ENCODE measurements at regions not wholly inside any gene's neighbourhood (a gene's known extent, or its start where the extent isn't known, plus 50 kb on each side); places are given as distances from the start of the nearest gene placed in this dataset.
"Not testable (repeated sequence)": the region's sequence is repeated elsewhere in the genome, so short reads cannot be mapped to it uniquely, and the experiment has no call there.

DNA sequence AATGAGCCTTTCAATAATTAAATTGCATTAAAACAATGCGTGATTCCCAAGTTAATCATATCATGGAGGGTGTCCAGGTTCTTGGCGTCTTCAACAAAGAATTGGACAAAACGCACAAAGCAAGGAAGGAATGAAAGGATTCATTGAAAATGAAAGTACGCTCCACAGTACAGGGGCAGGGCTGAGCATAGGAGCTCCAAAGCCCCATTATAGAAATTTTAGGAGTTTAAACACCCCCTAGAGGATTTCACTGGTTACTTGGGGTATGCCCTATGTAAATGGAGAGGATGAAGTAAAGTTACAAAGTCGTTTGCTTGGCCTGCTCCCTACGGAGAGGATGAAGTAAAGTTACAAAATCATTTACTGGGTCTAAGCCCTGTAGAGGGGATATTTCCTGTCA, 1910.4 kb downstream of the C4orf33 start:
- 82 to 93% methylated on average over 6 of the region's 6 CpGs for WGBS, 2 donors
- no peaks in the 10 kb centered on the region for H3K9me3 ChIP-seq
- intact Hi-C loops (cut with DNase I; ENCODE audit: low total_unique reads), result no loop called here
- no peak overlapping the region for H3K4me3 ChIP-seq
- H3K27me3 ChIP-seq, result no peaks in the 10 kb centered on the region
- H3K4me1 ChIP-seq, result no peaks in the 10 kb centered on the region
- no peak for DNase-seq
- H3K27ac ChIP-seq, result no peak overlapping the region
- no peaks in the 10 kb centered on the region for H3K36me3 ChIP-seq (ENCODE audit: low read depth, missing control alignments)
- no peak for TF ChIP-seq POLR2A (IDR thresholded peaks at IDR 0.05)
- no peak for TF ChIP-seq CTCF (IDR thresholded peaks at IDR 0.05)

DNA sequence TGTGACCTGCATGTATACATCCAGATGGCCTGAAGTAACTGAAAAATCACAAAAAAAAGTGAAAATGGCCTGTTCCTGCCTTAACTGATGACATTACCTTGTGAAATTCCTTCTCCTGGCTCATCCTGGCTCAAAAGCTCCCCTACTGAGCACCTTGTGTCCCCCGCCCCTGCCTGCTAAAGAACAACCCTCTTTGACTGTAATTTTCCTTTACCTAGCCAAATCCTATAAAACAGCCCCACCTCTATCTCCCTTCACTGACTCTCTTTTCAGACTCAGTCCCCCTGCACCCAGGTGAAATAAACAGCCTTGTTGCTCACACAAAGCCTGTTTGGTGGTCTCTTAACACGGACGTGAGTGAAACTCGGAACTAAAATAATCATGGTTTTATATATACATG, 1916.0 kb downstream of the C4orf33 start:
- H3K27ac ChIP-seq; H3K27me3 ChIP-seq; DNase-seq; H3K9me3 ChIP-seq; H3K4me1 ChIP-seq; H3K36me3 ChIP-seq (ENCODE audit: low read depth, missing control alignments); intact Hi-C loops (cut with DNase I; ENCODE audit: low total_unique reads); H3K4me3 ChIP-seq: not testable (repeated sequence)
- WGBS, 2 donors, result 91 to 94% methylated on average over 4 of the region's 4 CpGs

- H3K4me1 ChIP-seq, result no peaks in the 10 kb centered on the region
- 61 to 66% methylated on average over 1 of the region's 1 CpG for WGBS, 2 donors
- no peak overlapping the region for H3K27ac ChIP-seq
- H3K4me3 ChIP-seq, result no peak overlapping the region
- H3K27me3 ChIP-seq, result no peaks in the 10 kb centered on the region
- intact Hi-C loops (cut with DNase I; ENCODE audit: low total_unique reads), result no loop called here
- no peak for DNase-seq
- no peaks in the 10 kb centered on the region for H3K9me3 ChIP-seq
- TF ChIP-seq CTCF (IDR thresholded peaks at IDR 0.05) (no peak), POLR2A (IDR thresholded peaks at IDR 0.05) (no peak)
- no peaks in the 10 kb centered on the region for H3K36me3 ChIP-seq (ENCODE audit: low read depth, missing control alignments)
Measured at GRCh38 chr4:131013226-131013625, 1917.3 kb downstream of the C4orf33 start.

- Histone ChIP-seq H3K27ac (no peak overlapping the region), H3K4me3 (no peak overlapping the region), H3K27me3 (no peaks in the 10 kb centered on the region), H3K9me3 (no peaks in the 10 kb centered on the region), H3K36me3 (ENCODE audit: low read depth, missing control alignments) (no peaks in the 10 kb centered on the region), H3K4me1 (no peaks in the 10 kb centered on the region)
- no peak for DNase-seq
- TF ChIP-seq CTCF (IDR thresholded peaks at IDR 0.05) (no peak), POLR2A (IDR thresholded peaks at IDR 0.05) (no peak)
- WGBS, 2 donors, result 79 to 85% methylated on average over 9 of the region's 9 CpGs
- intact Hi-C loops (cut with DNase I; ENCODE audit: low total_unique reads), result no loop called here
Measured at GRCh38 chr4:131026771-131027170, 1930.8 kb downstream of the C4orf33 start.

- no peak for DNase-seq
- no peak overlapping the region for H3K4me3 ChIP-seq
- no peaks in the 10 kb centered on the region for H3K4me1 ChIP-seq
- intact Hi-C loops (cut with DNase I; ENCODE audit: low total_unique reads), result no loop called here
- H3K9me3 ChIP-seq, result no peaks in the 10 kb centered on the region
- H3K36me3 ChIP-seq (ENCODE audit: low read depth, missing control alignments), result no peaks in the 10 kb centered on the region
- H3K27me3 ChIP-seq, result no peaks in the 10 kb centered on the region
- no peak overlapping the region for H3K27ac ChIP-seq
- TF ChIP-seq POLR2A (IDR thresholded peaks at IDR 0.05), result no peak
- no peak for TF ChIP-seq CTCF (IDR thresholded peaks at IDR 0.05)
Measured at GRCh38 chr4:131044368-131044767, 1948.4 kb downstream of the C4orf33 start.

Measured in testis (tissue), 2 donors.